ENCODE measurements at regions not wholly inside any gene's neighbourhood (a gene's known extent, or its start where the extent isn't known, plus 50 kb on each side); places are given as distances from the start of the nearest gene placed in this dataset.

- TF ChIP-seq ERG (CRISPR knock-in tag; IDR thresholded peaks at IDR 0.05): no peak
- TF ChIP-seq ETV6 (CRISPR knock-in tag; IDR thresholded peaks at IDR 0.05): no peak
- TF ChIP-seq, protein P1, sequence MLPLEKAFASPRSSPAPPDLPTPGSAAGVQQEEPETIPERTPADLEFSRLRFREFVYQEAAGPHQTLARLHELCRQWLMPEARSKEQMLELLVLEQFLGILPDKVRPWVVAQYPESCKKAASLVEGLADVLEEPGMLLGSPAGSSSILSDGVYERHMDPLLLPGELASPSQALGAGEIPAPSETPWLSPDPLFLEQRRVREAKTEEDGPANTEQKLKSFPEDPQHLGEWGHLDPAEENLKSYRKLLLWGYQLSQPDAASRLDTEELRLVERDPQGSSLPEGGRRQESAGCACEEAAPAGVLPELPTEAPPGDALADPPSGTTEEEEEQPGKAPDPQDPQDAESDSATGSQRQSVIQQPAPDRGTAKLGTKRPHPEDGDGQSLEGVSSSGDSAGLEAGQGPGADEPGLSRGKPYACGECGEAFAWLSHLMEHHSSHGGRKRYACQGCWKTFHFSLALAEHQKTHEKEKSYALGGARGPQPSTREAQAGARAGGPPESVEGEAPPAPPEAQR (CRISPR knock-in tag; IDR thresholded peaks at IDR 0.05): no peak
These were observed 73.7 kb upstream of the COPS8 start (continued) for GRCh38 chr2:237012004-237012403.

GRCh38 chr2:237012577-237013267 is 73.0 kb upstream of the COPS8 start:
- TF ChIP-seq CREM (CRISPR knock-in tag; IDR thresholded peaks at IDR 0.05) (no peak), GTF2I (CRISPR knock-in tag; conservative IDR thresholded peaks at IDR 0.05) (no peak), SOX15 (CRISPR knock-in tag; IDR thresholded peaks at IDR 0.05) (no peak), GABPB1 (CRISPR knock-in tag; IDR thresholded peaks at IDR 0.05) (no peak), FOXK1 (CRISPR knock-in tag; IDR thresholded peaks at IDR 0.05) (no peak), SMAD3 (CRISPR knock-in tag; IDR thresholded peaks at IDR 0.05; ENCODE audit: borderline replicate concordance) (no peak), ZNF232 (CRISPR knock-in tag; IDR thresholded peaks at IDR 0.05) (no peak)
- H3K36me3 Mint-ChIP-seq: peaks cover 3% of the 10 kb centered on the region; the same call in 1 of the 2 replicates
- ATAC-seq: no peak
- no peak for DNase-seq (ENCODE audit: low spot score)
- peaks cover 8% of the 10 kb centered on the region for H3K9me3 Mint-ChIP-seq
- CTCF ChIA-PET: interaction anchor here (1.4 kb wide), 1 partner anchor 450 kb away, joined by 3 read pairs; no protein-coding TSS in a partner anchor
- peaks cover 4% of the 10 kb centered on the region; the same call in 1 of the 2 replicates for H3K27me3 Mint-ChIP-seq (ENCODE audit: low read depth)
- H3K4me1 Mint-ChIP-seq: no peaks in the 10 kb centered on the region
- H3K4me3 Mint-ChIP-seq: no peak overlapping the region
- H3K27ac Mint-ChIP-seq: no peak overlapping the region
- POLR2A ChIA-PET: no interaction called here

- ChIA-PET CTCF (interaction anchor here (0.9 kb wide), 1 partner anchor 11 kb away, joined by 3 read pairs; no protein-coding TSS in a partner anchor), POLR2A (no interaction called here)
- TF ChIP-seq ZNF416 (CRISPR knock-in tag; IDR thresholded peaks at IDR 0.05) (no peak), GABPB1 (CRISPR knock-in tag; IDR thresholded peaks at IDR 0.05) (no peak), FOXK1 (CRISPR knock-in tag; IDR thresholded peaks at IDR 0.05) (no peak), ZNF138 (CRISPR knock-in tag; conservative IDR thresholded peaks at IDR 0.05) (no peak), USF1 (CRISPR knock-in tag; IDR thresholded peaks at IDR 0.05) (no peak), HMGA2 (CRISPR knock-in tag; IDR thresholded peaks at IDR 0.05) (no peak)
- TF ChIP-seq, protein P2, sequence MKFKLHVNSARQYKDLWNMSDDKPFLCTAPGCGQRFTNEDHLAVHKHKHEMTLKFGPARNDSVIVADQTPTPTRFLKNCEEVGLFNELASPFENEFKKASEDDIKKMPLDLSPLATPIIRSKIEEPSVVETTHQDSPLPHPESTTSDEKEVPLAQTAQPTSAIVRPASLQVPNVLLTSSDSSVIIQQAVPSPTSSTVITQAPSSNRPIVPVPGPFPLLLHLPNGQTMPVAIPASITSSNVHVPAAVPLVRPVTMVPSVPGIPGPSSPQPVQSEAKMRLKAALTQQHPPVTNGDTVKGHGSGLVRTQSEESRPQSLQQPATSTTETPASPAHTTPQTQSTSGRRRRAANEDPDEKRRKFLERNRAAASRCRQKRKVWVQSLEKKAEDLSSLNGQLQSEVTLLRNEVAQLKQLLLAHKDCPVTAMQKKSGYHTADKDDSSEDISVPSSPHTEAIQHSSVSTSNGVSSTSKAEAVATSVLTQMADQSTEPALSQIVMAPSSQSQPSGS (CRISPR knock-in tag; IDR thresholded peaks at IDR 0.05; ENCODE audit: borderline replicate concordance, low read depth): no peak
- peaks cover 4% of the 10 kb centered on the region; the same call in 1 of the 2 replicates for H3K27me3 Mint-ChIP-seq (ENCODE audit: low read depth)
- no peak for ATAC-seq
- no peak overlapping the region for H3K4me3 Mint-ChIP-seq
- no peak overlapping the region for H3K27ac Mint-ChIP-seq
- no peaks in the 10 kb centered on the region for H3K4me1 Mint-ChIP-seq
- DNase-seq (ENCODE audit: low spot score): no peak
- peaks cover 8% of the 10 kb centered on the region for H3K9me3 Mint-ChIP-seq
- H3K36me3 Mint-ChIP-seq: peaks cover 3% of the 10 kb centered on the region; the same call in 1 of the 2 replicates
These were observed 69.4 kb upstream of the COPS8 start for GRCh38 chr2:237016121-237016915.
